H1 (cell line): ENCODE measurements at regions not wholly inside any gene's neighbourhood (a gene's known extent, or its start where the extent isn't known, plus 50 kb on each side); places are given as distances from the start of the nearest gene placed in this dataset.

Source experiments
- CTCF ChIA-PET: fragments of 300-600 bp; sonication (Branson Sonifier 250); formaldehyde crosslinking; loops from one replicate; lab custom pipeline; 2021; ENCODE audit not compliant: partially characterized antibody; lab: Charles Lee
- POLR2A ChIA-PET: fragments of 300-600 bp; sonication (Branson Sonifier 250); formaldehyde crosslinking; loops from one replicate; lab custom pipeline; 2021; ENCODE audit warnings: inconsistent platforms; ENCODE audit not compliant: partially characterized antibody; lab: Charles Lee
- DNase-seq, 2 experiments: peaks; one replicate each; pipeline versions ENCODE4 v3.0.0 to v3.0.0-alpha.2; 2010 to 2022; ENCODE audit warnings: low spot score in 2 of 2, low read depth in 1 of 2, mixed read lengths in 1 of 2
- FAIRE-seq: peaks from 2 replicates; lab custom pipeline; 2011; peaks lifted over from hg19 to GRCh38; lab: Jason Lieb, UNC
- H2AFZ ChIP-seq: 2 replicates; pipeline ENCODE4 v1.8.1; 2012; ENCODE audit warnings: low read length, inconsistent platforms
- H2AK5ac ChIP-seq: 2 replicates; pipeline ENCODE4 v1.6.1; 2013; ENCODE audit warnings: low read depth, low read length
- H2BK120ac ChIP-seq: replicated peaks from 2 replicates; pipeline ENCODE3; 2013; ENCODE audit warnings: low read depth, low read length, inconsistent platforms
- H2BK12ac ChIP-seq: 2 replicates; pipeline ENCODE4 v1.6.1; 2013; ENCODE audit warnings: low read depth, low read length
- H2BK15ac ChIP-seq: 2 replicates; pipeline ENCODE4 v1.6.1; 2013; ENCODE audit warnings: low read length
- H2BK20ac ChIP-seq: 2 replicates; pipeline ENCODE4 v1.6.1; 2013; ENCODE audit warnings: low read length
- H2BK5ac ChIP-seq: 2 replicates; pipeline ENCODE4 v1.6.1; 2013; ENCODE audit warnings: low read depth, low read length
- H3K14ac ChIP-seq: 2 replicates; pipeline ENCODE4 v1.6.1; 2013; ENCODE audit warnings: inconsistent platforms; ENCODE audit not compliant: insufficient read length
- H3K18ac ChIP-seq: 2 replicates; pipeline ENCODE4 v1.6.1; 2013; ENCODE audit warnings: low read length; ENCODE audit errors: extremely low read depth
- H3K23ac ChIP-seq: 2 replicates; pipeline ENCODE4 v1.6.1; 2013; ENCODE audit warnings: inconsistent platforms; ENCODE audit not compliant: insufficient read length
- H3K23me2 ChIP-seq: 2 replicates; pipeline ENCODE4 v1.6.1; 2013; ENCODE audit warnings: low read depth, low read length
- H3K27ac ChIP-seq: 2 replicates; pipeline ENCODE4 v1.6.1; 2011; ENCODE audit warnings: low read depth, low read length, inconsistent platforms
- H3K27me3 ChIP-seq, 4 experiments: replicated peaks in 1 of 4; 1 replicate in 1 of 4; 2 replicates in 3 of 4; pipeline versions ENCODE4 v1.6.1 to v1.8.1; 2011 to 2013; ENCODE audit warnings: low read length in 3 of 4, mild to moderate bottlenecking in 3 of 4, inconsistent platforms in 2 of 4, mixed read lengths in 2 of 4, moderate library complexity in 1 of 4; ENCODE audit not compliant: control insufficient read depth in 3 of 4, insufficient read depth in 3 of 4; ENCODE audit errors: extremely low read depth in 1 of 4
- H3K36me3 ChIP-seq, 4 experiments: 2 replicates each; pipeline versions ENCODE4 v1.6.1 to v1.8.1; 2011 to 2013; ENCODE audit warnings: mild to moderate bottlenecking in 4 of 4, low read length in 3 of 4, moderate library complexity in 2 of 4, control low read depth in 1 of 4, inconsistent platforms in 1 of 4; ENCODE audit not compliant: insufficient read depth in 4 of 4, control insufficient read depth in 2 of 4
- H3K4ac ChIP-seq: replicated peaks from 2 replicates; pipeline ENCODE3; 2013; ENCODE audit warnings: low read length, low read depth, mixed read lengths, inconsistent platforms; ENCODE audit not compliant: insufficient read length
- H3K4me1 ChIP-seq, 4 experiments: replicated peaks in 1 of 4; 1 replicate in 1 of 4; 2 replicates in 3 of 4; pipeline versions ENCODE4 v1.6.1 to v1.8.1; 2011 to 2013; ENCODE audit warnings: low read length in 3 of 4, inconsistent platforms in 2 of 4, mixed read lengths in 1 of 4; ENCODE audit not compliant: insufficient read depth in 4 of 4, control insufficient read depth in 3 of 4
- H3K4me2 ChIP-seq, 2 experiments: 2 replicates each; pipeline versions ENCODE4 v1.6.1 to v1.8.1; 2011 to 2013; ENCODE audit warnings: low read depth in 2 of 2, low read length in 2 of 2, control low read depth in 1 of 2, inconsistent platforms in 1 of 2, mild to moderate bottlenecking in 1 of 2; ENCODE audit not compliant: insufficient read depth in 1 of 2
- H3K4me3 ChIP-seq, 4 experiments: fragments of 200-600, 300-600 bp in 1 of 4; sonication (generic), shearing (Covaris generic), sonication (Bioruptor Twin) in 1 of 4; 2 replicates each; pipeline versions ENCODE4 v1.5.1 to v1.8.1; 2011 to 2016; ENCODE audit warnings: low read length in 4 of 4, low read depth in 3 of 4, control low read depth in 2 of 4, inconsistent platforms in 2 of 4, mild to moderate bottlenecking in 2 of 4, mixed read lengths in 1 of 4, moderate library complexity in 1 of 4; ENCODE audit not compliant: insufficient read depth in 2 of 4; ENCODE audit errors: extremely low read depth in 1 of 4
- H3K56ac ChIP-seq: replicated peaks from 2 replicates; pipeline ENCODE3; 2013; ENCODE audit warnings: low read depth, mild to moderate bottlenecking, mixed read lengths, low read length, inconsistent platforms; ENCODE audit not compliant: insufficient read length
- H3K79me1 ChIP-seq: 2 replicates; pipeline ENCODE4 v1.6.1; 2013; ENCODE audit warnings: low read depth, low read length, control low read depth
- H3K79me2 ChIP-seq, 2 experiments: 2 replicates each; pipeline versions ENCODE4 v1.6.1 to v1.8.1; 2012 to 2013; ENCODE audit warnings: low read length in 2 of 2, mild to moderate bottlenecking in 2 of 2, inconsistent platforms in 1 of 2; ENCODE audit not compliant: insufficient read depth in 2 of 2, control insufficient read depth in 1 of 2
- H3K9ac ChIP-seq, 4 experiments: replicated peaks in 1 of 4; 1 replicate in 1 of 4; 2 replicates in 3 of 4; pipeline versions ENCODE4 v1.6.1 to v1.8.1; 2011 to 2013; ENCODE audit warnings: low read depth in 3 of 4, low read length in 3 of 4, control low read depth in 2 of 4, mild to moderate bottlenecking in 2 of 4, moderate library complexity in 2 of 4, inconsistent platforms in 1 of 4; ENCODE audit errors: extremely low read depth in 1 of 4
- H3K9me3 ChIP-seq, 2 experiments: 2 replicates each; pipeline versions ENCODE4 v1.6.1 to v1.8.1; 2012 to 2013; ENCODE audit warnings: mild to moderate bottlenecking in 2 of 2, moderate library complexity in 2 of 2, control low read depth in 1 of 2, inconsistent platforms in 1 of 2, low read depth in 1 of 2, low read length in 1 of 2, mixed read lengths in 1 of 2; ENCODE audit not compliant: insufficient read depth in 2 of 2
- H4K20me1 ChIP-seq, 2 experiments: replicated peaks in 1 of 2; 2 replicates each; pipeline versions ENCODE3 to v1.8.1; 2011 to 2013; ENCODE audit warnings: inconsistent platforms in 2 of 2, low read length in 2 of 2, mild to moderate bottlenecking in 1 of 2; ENCODE audit not compliant: insufficient read depth in 2 of 2, control insufficient read depth in 1 of 2
- H4K5ac ChIP-seq: 2 replicates; pipeline ENCODE4 v1.6.1; 2013; ENCODE audit warnings: low read length, low read depth, mixed read lengths, inconsistent platforms; ENCODE audit not compliant: insufficient read length
- H4K8ac ChIP-seq: 2 replicates; pipeline ENCODE4 v1.8.0; 2013; ENCODE audit warnings: mild to moderate bottlenecking, moderate library complexity, low read length, inconsistent platforms; ENCODE audit not compliant: insufficient read depth; ENCODE audit errors: extremely low read depth
- H4K91ac ChIP-seq: replicated peaks from 2 replicates; pipeline ENCODE3; 2013; ENCODE audit warnings: low read length, mixed read lengths, inconsistent platforms; ENCODE audit not compliant: insufficient read length
- BACH1 ChIP-seq: IDR thresholded peaks from 2 replicates; pipeline ENCODE4 v1.6.1; 2012; ENCODE audit warnings: low read length, improper control_type of control experiment
- CBX5 ChIP-seq: fragments of 300-800, 300-1000 bp; sonication (generic); IDR thresholded peaks from 2 replicates; pipeline ENCODE4 v1.7.1; 2016; ENCODE audit warnings: antibody characterized with exemption, low read length, low read depth
- EGR1 ChIP-seq: IDR thresholded peaks from 2 replicates; pipeline ENCODE4 v1.6.1; 2011; ENCODE audit warnings: low read depth, low read length, borderline replicate concordance
- HDAC6 ChIP-seq: IDR thresholded peaks from one replicate; pipeline ENCODE4 v1.7.1; 2012; ENCODE audit warnings: low read depth, mild to moderate bottlenecking, inconsistent platforms, low read length, moderate library complexity
- KDM4A ChIP-seq: IDR thresholded peaks from one replicate; pipeline ENCODE4 v1.7.1; 2012; ENCODE audit warnings: low read depth, mild to moderate bottlenecking, moderate library complexity, low read length, inconsistent platforms; ENCODE audit not compliant: severe bottlenecking
- RBBP5 ChIP-seq: IDR thresholded peaks from 2 replicates; pipeline ENCODE4 v1.7.1; 2012; ENCODE audit warnings: low read depth, mild to moderate bottlenecking, inconsistent platforms, low read length, moderate library complexity, borderline replicate concordance
- RFX5 ChIP-seq: IDR thresholded peaks from 2 replicates; pipeline ENCODE4 v1.6.1; 2011; ENCODE audit warnings: low read depth, low read length, improper control_type of control experiment, borderline replicate concordance
- SIN3A ChIP-seq, 2 experiments: IDR thresholded peaks in 1 of 2; conservative IDR thresholded peaks in 1 of 2; 2 replicates each; pipeline ENCODE4 v1.6.1; 2011 to 2012; ENCODE audit warnings: low read length in 2 of 2, improper control_type of control experiment in 1 of 2, low read depth in 1 of 2, mild to moderate bottlenecking in 1 of 2
- SP1 ChIP-seq: IDR thresholded peaks from 2 replicates; pipeline ENCODE4 v1.6.1; 2011; ENCODE audit warnings: low read depth, low read length
- SRF ChIP-seq: IDR thresholded peaks from 2 replicates; pipeline ENCODE4 v1.6.1; 2011; ENCODE audit warnings: mild to moderate bottlenecking, low read depth, low read length, moderate library complexity
- TAF1 ChIP-seq: IDR thresholded peaks from 2 replicates; pipeline ENCODE4 v1.6.1; 2011; ENCODE audit warnings: mild to moderate bottlenecking, low read depth, low read length
- TCF12 ChIP-seq: IDR thresholded peaks from 2 replicates; pipeline ENCODE4 v1.6.1; 2011; ENCODE audit warnings: low read depth, mild to moderate bottlenecking, low read length
- TEAD4 ChIP-seq: IDR thresholded peaks from 2 replicates; pipeline ENCODE4 v1.6.1; 2012; ENCODE audit warnings: low read depth, low read length, inconsistent platforms, mixed read lengths
- WGBS, 2 experiments: shearing (Covaris generic) in 1 of 2; methylation state at CpG; one replicate each; pipeline versions ENCODE4 v1.1.6 to v1.1.7; 2013 to 2015; ENCODE audit warnings: low lambda C conversion rate in 2 of 2, mixed read lengths in 2 of 2, inconsistent platforms in 1 of 2, low coverage in 1 of 2, missing lambda C conversion rate in 1 of 2; ENCODE audit not compliant: insufficient replicate concordance in 2 of 2, insufficient coverage in 1 of 2, insufficient read length in 1 of 2; ENCODE audit errors: extremely low coverage in 1 of 2, missing lambda C conversion rate in 1 of 2; 5-methylcytosine and 5-hydroxymethylcytosine counted together

- Histone ChIP-seq H3K27me3 (peaks cover 0 to 8% (median under 1%) of the 10 kb centered on the region in 4 experiments; a peak in 5 of 7 replicates), H3K4ac (no peak overlapping the region), H3K56ac (no peak overlapping the region), H2BK5ac (no peak overlapping the region), H3K27ac (no peak overlapping the region), H4K8ac (no peak overlapping the region), H3K36me3 (no peaks in the 10 kb centered on the region), H2BK20ac (no peak overlapping the region), H3K23me2 (no peaks in the 10 kb centered on the region), H2BK12ac (no peak overlapping the region), H4K20me1 (no peaks in the 10 kb centered on the region), H3K18ac (no peak overlapping the region), H3K14ac (no peak overlapping the region), H3K4me3 (no peak overlapping the region), H4K91ac (no peak overlapping the region), H3K23ac (no peak overlapping the region), H3K4me1 (no peaks in the 10 kb centered on the region), H2AK5ac (no peak overlapping the region), H2BK15ac (no peak overlapping the region), H4K5ac (no peak overlapping the region), H2BK120ac (no peak overlapping the region), H3K4me2 (no peak overlapping the region), H3K79me1 (no peaks in the 10 kb centered on the region)
- CTCF ChIA-PET = interaction anchor here (1.2 to 2.8 kb wide), 4 partner anchors 16 to 59 kb away, joined by 3 to 11 read pairs (median 5); no protein-coding TSS in a partner anchor
- WGBS, 2 experiments = 86% methylated on average over 3 of the region's 3 CpGs; no CpG with 5 or more reads in 1 of the 2 experiments
- FAIRE-seq (no peak), DNase-seq (no peak)
- POLR2A ChIA-PET = no interaction called here
- no peak for TF ChIP-seq SIN3A (conservative IDR thresholded peaks at IDR 0.05 in 1 of 2, IDR thresholded peaks at IDR 0.05 in 1 of 2; ENCODE audit: low read depth in 1 of 2, low read length in 2 of 2)
- TF ChIP-seq TEAD4 = no peak
- TF ChIP-seq KDM4A = no peak
- TF ChIP-seq BACH1 = no peak
- TF ChIP-seq RBBP5 = no peak
- no peak for TF ChIP-seq CBX5
- TF ChIP-seq RFX5 = no peak
- TF ChIP-seq TCF12 = no peak
- no peak for TF ChIP-seq SRF
- TF ChIP-seq SP1 = no peak
- TF ChIP-seq HDAC6 = no peak
- no peak for TF ChIP-seq EGR1
- TF ChIP-seq TAF1 = no peak
- TF ChIP-seq, all 59 proteins: peak for 0
- peaks cover 0 to 5% of the 10 kb centered on the region in 2 experiments; a peak in 3 of 4 replicates for H3K9me3 ChIP-seq
- H3K79me2 ChIP-seq = no peaks in the 10 kb centered on the region
- no peak overlapping the region for H3K9ac ChIP-seq
- H2AFZ ChIP-seq = no peak overlapping the region
These were observed 76.4 kb upstream of the VANGL1 start for GRCh38 chr1:115565353-115565752.
